CD4-positive, alpha-beta T cell treated with Interleukin-15 for 1 hour (primary cell): ENCODE measurements at regions not wholly inside any gene's neighbourhood (a gene's known extent, or its start where the extent isn't known, plus 50 kb on each side); places are given as distances from the start of the nearest gene placed in this dataset.
"Not testable (repeated sequence)": the region's sequence is repeated elsewhere in the genome, so short reads cannot be mapped to it uniquely, and the experiment has no call there.

ENCODE experiments used
- DNase-seq: peaks from one replicate; pipeline ENCODE4 v3.0.0-alpha.2; 2020

- no peak for DNase-seq
These were observed 416.8 kb downstream of the TMEM38B start for GRCh38 chr9:106111039-106111730.

GRCh38 chr9:106112935-106113334 is 418.6 kb downstream of the TMEM38B start:
- DNase-seq: no peak

- no peak for DNase-seq
These were observed 424.8 kb downstream of the TMEM38B start for GRCh38 chr9:106119176-106119575.

GRCh38 chr9:106120071-106120470 is 425.7 kb downstream of the TMEM38B start:
- DNase-seq: no peak

GRCh38 chr9:106127776-106128175 is 433.4 kb downstream of the TMEM38B start:
- DNase-seq: no peak

GRCh38 chr9:106130374-106130773 is 436.0 kb downstream of the TMEM38B start:
- DNase-seq: no peak

GRCh38 chr9:106143781-106144180 is 449.4 kb downstream of the TMEM38B start:
- no peak for DNase-seq

GRCh38 chr9:106146066-106146840 is 451.9 kb downstream of the TMEM38B start:
- DNase-seq: no peak

- no peak for DNase-seq
These were observed 452.5 kb downstream of the TMEM38B start for GRCh38 chr9:106146886-106147285.

- no peak for DNase-seq
These were observed 455.6 kb downstream of the TMEM38B start for GRCh38 chr9:106149956-106150355.

GRCh38 chr9:106156465-106156864 is 462.1 kb downstream of the TMEM38B start:
- DNase-seq: no peak

GRCh38 chr9:106172265-106172664 is 477.9 kb downstream of the TMEM38B start:
- DNase-seq: no peak

- DNase-seq: no peak
These were observed 480.0 kb downstream of the TMEM38B start for GRCh38 chr9:106174346-106174745.

- DNase-seq: no peak
These were observed 482.9 kb downstream of the TMEM38B start for GRCh38 chr9:106177216-106177615.

GRCh38 chr9:106179191-106179590 is 484.9 kb downstream of the TMEM38B start:
- DNase-seq: no peak

- DNase-seq: not testable (repeated sequence)
These were observed 509.6 kb downstream of the TMEM38B start for GRCh38 chr9:106203815-106204516.

GRCh38 chr9:106207298-106207697 is 513.0 kb downstream of the TMEM38B start:
- no peak for DNase-seq

GRCh38 chr9:106218427-106218826 is 524.1 kb downstream of the TMEM38B start:
- no peak for DNase-seq

- DNase-seq: no peak
These were observed 524.5 kb downstream of the TMEM38B start for GRCh38 chr9:106218854-106219253.

- DNase-seq: no peak
These were observed 526.1 kb downstream of the TMEM38B start for GRCh38 chr9:106220415-106220814.

GRCh38 chr9:106228861-106229260 is 534.5 kb downstream of the TMEM38B start:
- no peak for DNase-seq

- no peak for DNase-seq
These were observed 538.8 kb downstream of the TMEM38B start for GRCh38 chr9:106233116-106233515.

GRCh38 chr9:106260908-106261307 is 566.6 kb downstream of the TMEM38B start:
- not testable (repeated sequence) for DNase-seq

- no peak for DNase-seq
These were observed 583.6 kb downstream of the TMEM38B start for GRCh38 chr9:106277966-106278365.
